ENCODE measurements at regions not wholly inside any gene's neighbourhood (a gene's known extent, or its start where the extent isn't known, plus 50 kb on each side); places are given as distances from the start of the nearest gene placed in this dataset.

DNA sequence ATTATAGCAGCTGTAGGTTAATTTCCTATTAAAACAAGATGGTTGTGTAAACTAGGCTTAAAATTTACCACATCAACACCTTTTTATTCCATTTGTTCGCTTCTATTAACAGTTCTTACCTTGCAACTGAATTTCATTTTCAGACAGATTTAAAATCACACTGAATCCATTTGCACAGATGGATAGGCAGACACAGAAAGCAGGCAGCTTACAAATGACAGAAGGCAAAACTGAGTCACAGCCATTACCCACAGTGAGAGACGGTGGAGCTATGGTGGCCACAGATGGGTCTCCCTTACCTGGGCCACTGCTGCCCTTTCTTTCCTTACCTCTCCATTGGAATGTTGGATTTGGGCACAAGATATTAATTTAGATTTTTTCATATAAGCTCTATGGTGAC is 1567.8 kb upstream of the SLC10A2 start:
- no peak for TF ChIP-seq EZH2 (IDR thresholded peaks at IDR 0.05; ENCODE audit: low read length, missing control alignments)
- TF ChIP-seq, protein P1, sequence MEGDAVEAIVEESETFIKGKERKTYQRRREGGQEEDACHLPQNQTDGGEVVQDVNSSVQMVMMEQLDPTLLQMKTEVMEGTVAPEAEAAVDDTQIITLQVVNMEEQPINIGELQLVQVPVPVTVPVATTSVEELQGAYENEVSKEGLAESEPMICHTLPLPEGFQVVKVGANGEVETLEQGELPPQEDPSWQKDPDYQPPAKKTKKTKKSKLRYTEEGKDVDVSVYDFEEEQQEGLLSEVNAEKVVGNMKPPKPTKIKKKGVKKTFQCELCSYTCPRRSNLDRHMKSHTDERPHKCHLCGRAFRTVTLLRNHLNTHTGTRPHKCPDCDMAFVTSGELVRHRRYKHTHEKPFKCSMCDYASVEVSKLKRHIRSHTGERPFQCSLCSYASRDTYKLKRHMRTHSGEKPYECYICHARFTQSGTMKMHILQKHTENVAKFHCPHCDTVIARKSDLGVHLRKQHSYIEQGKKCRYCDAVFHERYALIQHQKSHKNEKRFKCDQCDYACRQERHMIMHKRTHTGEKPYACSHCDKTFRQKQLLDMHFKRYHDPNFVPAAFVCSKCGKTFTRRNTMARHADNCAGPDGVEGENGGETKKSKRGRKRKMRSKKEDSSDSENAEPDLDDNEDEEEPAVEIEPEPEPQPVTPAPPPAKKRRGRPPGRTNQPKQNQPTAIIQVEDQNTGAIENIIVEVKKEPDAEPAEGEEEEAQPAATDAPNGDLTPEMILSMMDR (conservative IDR thresholded peaks at IDR 0.05 in 1 of 2, IDR thresholded peaks at IDR 0.05 in 1 of 2; ENCODE audit: low read depth in 1 of 2, low read length in 2 of 2) = no peak
